ENCODE measurements at regions not wholly inside any gene's neighbourhood (a gene's known extent, or its start where the extent isn't known, plus 50 kb on each side); places are given as distances from the start of the nearest gene placed in this dataset.

DNA sequence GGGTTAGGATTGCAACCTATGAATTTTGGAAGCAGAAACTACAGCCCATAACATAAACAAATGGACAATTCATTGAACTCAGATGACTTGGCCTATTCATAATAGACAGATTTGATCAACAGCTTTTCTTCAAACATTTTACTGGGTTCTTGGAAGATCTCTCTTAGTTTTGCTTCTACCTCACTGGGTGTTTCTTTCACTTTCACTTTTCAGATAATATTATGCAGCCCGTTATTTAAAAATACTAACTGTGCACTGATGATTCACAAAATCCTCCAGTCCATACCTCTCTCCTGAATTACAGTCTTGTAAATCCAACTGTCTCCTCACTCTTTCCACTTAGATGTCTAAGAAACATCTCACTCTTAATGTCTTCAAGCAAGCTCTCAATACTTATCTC is 183.5 kb upstream of the IRX1 start (continued):
- TF ChIP-seq TCF7L2 (IDR thresholded peaks at IDR 0.05; ENCODE audit: borderline replicate concordance, extremely low read depth, insufficient read depth, insufficient read length) (no peak), CBX3 (IDR thresholded peaks at IDR 0.05; ENCODE audit: low read depth) (no peak), POLR2AphosphoS5 (IDR thresholded peaks at IDR 0.05; ENCODE audit: low read depth, low read length) (no peak), EZH2 (IDR thresholded peaks at IDR 0.05) (no peak)

DNA sequence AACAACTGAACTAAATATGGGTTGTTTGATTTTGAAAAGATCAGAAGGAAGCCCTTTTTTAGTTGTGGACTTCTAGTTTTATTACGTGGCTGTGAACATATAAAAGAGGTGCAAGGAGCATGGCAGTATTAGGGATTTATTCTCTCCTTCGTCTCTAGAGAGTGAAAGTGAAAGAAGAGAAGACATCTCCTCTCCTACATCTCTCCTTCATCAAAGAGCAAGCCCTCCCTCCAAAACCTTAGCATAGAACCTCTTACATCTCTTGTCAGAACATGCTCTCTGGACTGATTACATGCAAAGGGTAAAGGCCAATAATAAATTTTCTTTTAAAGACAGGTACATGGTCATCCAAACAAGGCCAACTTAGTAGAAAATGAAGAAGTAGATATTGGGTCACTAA is 184.3 kb upstream of the IRX1 start:
- no peak overlapping the region for H3K27ac ChIP-seq (ENCODE audit: low read depth, low read length)
- ATAC-seq: no peak

More for the DNA sequence above, 184.3 kb upstream of the IRX1 start:
- H3K4me1 ChIP-seq (ENCODE audit: control insufficient read depth in 1 of 2, insufficient read depth in 2 of 2, low read length in 2 of 2): no peaks in the 10 kb centered on the region
- no peaks in the 10 kb centered on the region for H3K36me3 ChIP-seq (ENCODE audit: control insufficient read depth in 1 of 2, insufficient read depth in 2 of 2, low read length in 2 of 2)
- H3K9ac ChIP-seq (ENCODE audit: low read length): no peak overlapping the region
- H3K27me3 ChIP-seq (ENCODE audit: insufficient read depth, low read length): no peaks in the 10 kb centered on the region
- H3K4me2 ChIP-seq (ENCODE audit: low read length): no peak overlapping the region
- RAD21 ChIA-PET (ENCODE audit: low non-redundant PET in 1 of 2, low total read pairs in 2 of 2, uncharacterized antibody in 2 of 2, unreplicated experiment in 2 of 2): no interaction called here
- H3K9me3 ChIP-seq (ENCODE audit: control insufficient read depth in 1 of 2, insufficient read depth in 1 of 2, low read depth in 1 of 2, low read length in 2 of 2): peaks cover 0 to 34% of the 10 kb centered on the region in 2 experiments; a peak in 1 of 4 replicates
- POLR2A ChIA-PET: no interaction called here
- no peaks in the 10 kb centered on the region for H4K20me1 ChIP-seq (ENCODE audit: insufficient read depth)
- intact Hi-C loops (cut with micrococcal nuclease): no loop called here
- no peak overlapping the region for H3K4me3 ChIP-seq (replicated peaks in 1 of 2; ENCODE audit: low read depth in 1 of 2, low read length in 2 of 2)
- BruUV-seq (replicated peaks): no TSS peak
- TF ChIP-seq ELF1 (IDR thresholded peaks at IDR 0.05; ENCODE audit: borderline replicate concordance, low read depth) (no peak), JUND (IDR thresholded peaks at IDR 0.05) (no peak), TCF7L2 (IDR thresholded peaks at IDR 0.05; ENCODE audit: borderline replicate concordance, extremely low read depth, insufficient read depth, insufficient read length) (no peak), ZNF274 (IDR thresholded peaks at IDR 0.05; ENCODE audit: low read depth, low read length) (no peak), CBX3 (IDR thresholded peaks at IDR 0.05; ENCODE audit: low read depth) (no peak), RAD21 (IDR thresholded peaks at IDR 0.05; ENCODE audit: low read depth) (no peak), SRF (IDR thresholded peaks at IDR 0.05; ENCODE audit: low read depth) (no peak), POLR2A (IDR thresholded peaks at IDR 0.05; ENCODE audit: borderline replicate concordance, extremely low read depth, insufficient read depth, insufficient read length) (no peak), EZH2 (IDR thresholded peaks at IDR 0.05) (no peak), EGR1 (IDR thresholded peaks at IDR 0.05; ENCODE audit: low read depth) (no peak), EZH2phosphoT487 (IDR thresholded peaks at IDR 0.05; ENCODE audit: borderline replicate concordance) (no peak), POLR2AphosphoS5 (IDR thresholded peaks at IDR 0.05; ENCODE audit: low read depth, low read length) (no peak), ZFX (IDR thresholded peaks at IDR 0.05) (no peak), YY1 (IDR thresholded peaks at IDR 0.05; ENCODE audit: extremely low read depth, insufficient replicate concordance, low read depth, low read length) (no peak), FOSL1 (IDR thresholded peaks at IDR 0.05; ENCODE audit: low read depth) (no peak), SIN3A (IDR thresholded peaks at IDR 0.05; ENCODE audit: low read depth) (no peak)
- TF ChIP-seq, protein P1, sequence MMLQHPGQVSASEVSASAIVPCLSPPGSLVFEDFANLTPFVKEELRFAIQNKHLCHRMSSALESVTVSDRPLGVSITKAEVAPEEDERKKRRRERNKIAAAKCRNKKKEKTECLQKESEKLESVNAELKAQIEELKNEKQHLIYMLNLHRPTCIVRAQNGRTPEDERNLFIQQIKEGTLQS (IDR thresholded peaks at IDR 0.05): no peak
- TF ChIP-seq, protein P2, sequence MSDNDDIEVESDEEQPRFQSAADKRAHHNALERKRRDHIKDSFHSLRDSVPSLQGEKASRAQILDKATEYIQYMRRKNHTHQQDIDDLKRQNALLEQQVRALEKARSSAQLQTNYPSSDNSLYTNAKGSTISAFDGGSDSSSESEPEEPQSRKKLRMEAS (IDR thresholded peaks at IDR 0.05): no peak
- TF ChIP-seq, protein P3, sequence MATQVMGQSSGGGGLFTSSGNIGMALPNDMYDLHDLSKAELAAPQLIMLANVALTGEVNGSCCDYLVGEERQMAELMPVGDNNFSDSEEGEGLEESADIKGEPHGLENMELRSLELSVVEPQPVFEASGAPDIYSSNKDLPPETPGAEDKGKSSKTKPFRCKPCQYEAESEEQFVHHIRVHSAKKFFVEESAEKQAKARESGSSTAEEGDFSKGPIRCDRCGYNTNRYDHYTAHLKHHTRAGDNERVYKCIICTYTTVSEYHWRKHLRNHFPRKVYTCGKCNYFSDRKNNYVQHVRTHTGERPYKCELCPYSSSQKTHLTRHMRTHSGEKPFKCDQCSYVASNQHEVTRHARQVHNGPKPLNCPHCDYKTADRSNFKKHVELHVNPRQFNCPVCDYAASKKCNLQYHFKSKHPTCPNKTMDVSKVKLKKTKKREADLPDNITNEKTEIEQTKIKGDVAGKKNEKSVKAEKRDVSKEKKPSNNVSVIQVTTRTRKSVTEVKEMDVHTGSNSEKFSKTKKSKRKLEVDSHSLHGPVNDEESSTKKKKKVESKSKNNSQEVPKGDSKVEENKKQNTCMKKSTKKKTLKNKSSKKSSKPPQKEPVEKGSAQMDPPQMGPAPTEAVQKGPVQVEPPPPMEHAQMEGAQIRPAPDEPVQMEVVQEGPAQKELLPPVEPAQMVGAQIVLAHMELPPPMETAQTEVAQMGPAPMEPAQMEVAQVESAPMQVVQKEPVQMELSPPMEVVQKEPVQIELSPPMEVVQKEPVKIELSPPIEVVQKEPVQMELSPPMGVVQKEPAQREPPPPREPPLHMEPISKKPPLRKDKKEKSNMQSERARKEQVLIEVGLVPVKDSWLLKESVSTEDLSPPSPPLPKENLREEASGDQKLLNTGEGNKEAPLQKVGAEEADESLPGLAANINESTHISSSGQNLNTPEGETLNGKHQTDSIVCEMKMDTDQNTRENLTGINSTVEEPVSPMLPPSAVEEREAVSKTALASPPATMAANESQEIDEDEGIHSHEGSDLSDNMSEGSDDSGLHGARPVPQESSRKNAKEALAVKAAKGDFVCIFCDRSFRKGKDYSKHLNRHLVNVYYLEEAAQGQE (IDR thresholded peaks at IDR 0.05; ENCODE audit: low read depth): no peak
- TF ChIP-seq, protein P4, sequence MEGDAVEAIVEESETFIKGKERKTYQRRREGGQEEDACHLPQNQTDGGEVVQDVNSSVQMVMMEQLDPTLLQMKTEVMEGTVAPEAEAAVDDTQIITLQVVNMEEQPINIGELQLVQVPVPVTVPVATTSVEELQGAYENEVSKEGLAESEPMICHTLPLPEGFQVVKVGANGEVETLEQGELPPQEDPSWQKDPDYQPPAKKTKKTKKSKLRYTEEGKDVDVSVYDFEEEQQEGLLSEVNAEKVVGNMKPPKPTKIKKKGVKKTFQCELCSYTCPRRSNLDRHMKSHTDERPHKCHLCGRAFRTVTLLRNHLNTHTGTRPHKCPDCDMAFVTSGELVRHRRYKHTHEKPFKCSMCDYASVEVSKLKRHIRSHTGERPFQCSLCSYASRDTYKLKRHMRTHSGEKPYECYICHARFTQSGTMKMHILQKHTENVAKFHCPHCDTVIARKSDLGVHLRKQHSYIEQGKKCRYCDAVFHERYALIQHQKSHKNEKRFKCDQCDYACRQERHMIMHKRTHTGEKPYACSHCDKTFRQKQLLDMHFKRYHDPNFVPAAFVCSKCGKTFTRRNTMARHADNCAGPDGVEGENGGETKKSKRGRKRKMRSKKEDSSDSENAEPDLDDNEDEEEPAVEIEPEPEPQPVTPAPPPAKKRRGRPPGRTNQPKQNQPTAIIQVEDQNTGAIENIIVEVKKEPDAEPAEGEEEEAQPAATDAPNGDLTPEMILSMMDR (IDR thresholded peaks at IDR 0.05 in 2 of 3, conservative IDR thresholded peaks at IDR 0.05 in 1 of 3; ENCODE audit: borderline replicate concordance in 1 of 3, insufficient read depth in 1 of 3, low read depth in 2 of 3, low read length in 2 of 3): no peak
- H3K79me2 ChIP-seq (ENCODE audit: insufficient read depth, low read length): no peaks in the 10 kb centered on the region
- no peaks in the 10 kb centered on the region for H3K9me2 ChIP-seq (ENCODE audit: insufficient read depth)
- H2AFZ ChIP-seq (ENCODE audit: low read depth, low read length, poor library complexity, severe bottlenecking): no peak overlapping the region
- CTCF ChIA-PET: no interaction called here
- DNase-seq (ENCODE audit: low read depth, low spot score): no peak
